CD4-positive, alpha-beta T cell (primary cell): ENCODE measurements at regions not wholly inside any gene's neighbourhood (a gene's known extent, or its start where the extent isn't known, plus 50 kb on each side); places are given as distances from the start of the nearest gene placed in this dataset.

Experiments
- ATAC-seq: fragments of 200-7000 bp; cut with Tn5 transposase; one replicate; pipeline ENCODE4 v1.10.0; 2022; ENCODE audit warnings: mild to moderate bottlenecking; ENCODE audit not compliant: poor library complexity
- CTCF ChIA-PET: fragments of 350-600 bp; sonication (Branson Sonifier 250); formaldehyde crosslinking; loops from one replicate; lab custom pipeline; 2021; ENCODE audit warnings: antibody characterized with exemption, inconsistent platforms; lab: Charles Lee
- POLR2A ChIA-PET: fragments of 350-600 bp; sonication (Branson Sonifier 250); formaldehyde crosslinking; loops from one replicate; lab custom pipeline; 2021; ENCODE audit warnings: antibody characterized with exemption, inconsistent platforms; lab: Charles Lee
- DNase-seq, 14 experiments: peaks; one replicate each; pipeline ENCODE4 v3.0.0-alpha.2; 2013 to 2020; ENCODE audit warnings: mixed read lengths in 2 of 14
- H3K27ac ChIP-seq, 2 donors: one replicate each; pipeline versions ENCODE4 v1.5.1 to v1.7.0; 2013; ENCODE audit warnings: low read length in 2 of 2, low read depth in 1 of 2, mild to moderate bottlenecking in 1 of 2
- H3K27me3 ChIP-seq, 2 experiments: 1 replicate in 1 of 2; 2 replicates in 1 of 2; pipeline versions ENCODE4 v1.6.1 to v1.7.0; 2013; ENCODE audit warnings: low read length in 2 of 2, control low read depth in 1 of 2, mild to moderate bottlenecking in 1 of 2, moderate library complexity in 1 of 2; ENCODE audit not compliant: insufficient read depth in 2 of 2, control insufficient read depth in 1 of 2
- H3K36me3 ChIP-seq: one replicate; pipeline ENCODE4 v1.6.1; 2013; ENCODE audit warnings: low read length, control low read depth; ENCODE audit not compliant: insufficient read depth
- H3K4me1 ChIP-seq: one replicate; pipeline ENCODE4 v1.6.1; 2013; ENCODE audit warnings: low read length, control low read depth; ENCODE audit not compliant: insufficient read depth
- H3K4me3 ChIP-seq: one replicate; pipeline ENCODE4 v1.5.1; 2013; ENCODE audit warnings: mild to moderate bottlenecking, low read length, moderate library complexity
- H3K9me3 ChIP-seq, 2 experiments: 1 replicate in 1 of 2; 2 replicates in 1 of 2; pipeline versions ENCODE4 v1.6.1 to v1.7.0; 2013; ENCODE audit warnings: low read length in 2 of 2, mild to moderate bottlenecking in 2 of 2, control low read depth in 1 of 2, moderate library complexity in 1 of 2; ENCODE audit not compliant: control insufficient read depth in 1 of 2, insufficient read depth in 1 of 2
- H3K27ac Mint-ChIP-seq: one replicate; pipeline ENCODE4 v1.8.0; 2020; ENCODE audit warnings: mixed read lengths
- H3K27me3 Mint-ChIP-seq: one replicate; pipeline ENCODE4 v1.8.0; 2021; ENCODE audit warnings: mixed read lengths
- H3K36me3 Mint-ChIP-seq: one replicate; pipeline ENCODE4 v1.8.0; 2021; ENCODE audit warnings: low read depth, mixed read lengths
- H3K4me1 Mint-ChIP-seq: one replicate; pipeline ENCODE4 v1.8.0; 2021; ENCODE audit warnings: low read depth, mixed read lengths
- H3K4me3 Mint-ChIP-seq: one replicate; pipeline ENCODE4 v1.8.0; 2020; ENCODE audit warnings: mild to moderate bottlenecking, mixed read lengths
- H3K9me3 Mint-ChIP-seq: one replicate; pipeline ENCODE4 v1.8.0; 2020; ENCODE audit warnings: mixed read lengths
- CTCF ChIP-seq: fragments of 200-600 bp; IDR thresholded peaks from one replicate; pipeline ENCODE4 v1.8.0; 2022; ENCODE audit warnings: antibody characterized with exemption, mild to moderate bottlenecking
- intact Hi-C, 2 experiments: fragments of 100-400 bp; cut with DNase I in 1 of 2; cut with micrococcal nuclease in 1 of 2; formaldehyde crosslinking; loops; one replicate each; pipeline versions ENCODE4 v1.15.1 to v1.9.0; 2023 to 2025; cut with DNase I, micrococcal nuclease

GRCh38 chr6:137743493-137743892 lies 123.6 kb upstream of the TNFAIP3 start:
- Mint-ChIP-seq H3K4me3 (no peak overlapping the region), H3K36me3 (no peaks in the 10 kb centered on the region), H3K27ac (no peak overlapping the region), H3K27me3 (no peaks in the 10 kb centered on the region), H3K9me3 (no peaks in the 10 kb centered on the region), H3K4me1 (peaks cover 5% of the 10 kb centered on the region)
- ChIA-PET POLR2A (interaction anchor here (1.0 to 1.1 kb wide), 2 partner anchors 14 to 124 kb away, joined by 3 read pairs; partner anchors contain the start of gene TNFAIP3), CTCF (interaction anchor here (0.9 kb wide), 1 partner anchor 184 kb away, joined by 3 read pairs; no protein-coding TSS in a partner anchor)
- intact Hi-C loops: no loop called here
- ATAC-seq (peak; percentile 39), DNase-seq (peak in 3 of 14 experiments; percentile 3 to 33 (median 4))
- Histone ChIP-seq H3K27me3 (no peaks in the 10 kb centered on the region), H3K27ac (no peak overlapping the region), H3K4me1 (no peaks in the 10 kb centered on the region), H3K9me3 (no peaks in the 10 kb centered on the region), H3K4me3 (no peak overlapping the region), H3K36me3 (no peaks in the 10 kb centered on the region)
- no peak for TF ChIP-seq CTCF

- Mint-ChIP-seq H3K9me3 (no peaks in the 10 kb centered on the region), H3K4me1 (peaks cover 5% of the 10 kb centered on the region), H3K36me3 (no peaks in the 10 kb centered on the region), H3K27me3 (no peaks in the 10 kb centered on the region), H3K27ac (no peak overlapping the region), H3K4me3 (no peak overlapping the region)
- intact Hi-C loops: no loop called here
- CTCF ChIA-PET: no interaction called here
- Histone ChIP-seq H3K9me3 (no peaks in the 10 kb centered on the region), H3K27ac (no peak overlapping the region), H3K4me1 (no peaks in the 10 kb centered on the region), H3K27me3 (no peaks in the 10 kb centered on the region), H3K4me3 (no peak overlapping the region), H3K36me3 (no peaks in the 10 kb centered on the region)
- DNase-seq (no peak), ATAC-seq (no peak)
- POLR2A ChIA-PET: no interaction called here
- TF ChIP-seq CTCF: no peak
Measured at GRCh38 chr6:137744877-137745276, 122.2 kb upstream of the TNFAIP3 start.

GRCh38 chr6:137745321-137745720 lies 121.7 kb upstream of the TNFAIP3 start:
- no peak overlapping the region for H3K4me3 ChIP-seq
- no peaks in the 10 kb centered on the region for H3K36me3 ChIP-seq
- no peak overlapping the region for H3K27ac Mint-ChIP-seq
- POLR2A ChIA-PET: no interaction called here
- no peak overlapping the region for H3K4me3 Mint-ChIP-seq
- no peaks in the 10 kb centered on the region for H3K9me3 Mint-ChIP-seq
- ATAC-seq: no peak
- H3K9me3 ChIP-seq: no peaks in the 10 kb centered on the region
- H3K4me1 ChIP-seq: no peaks in the 10 kb centered on the region
- no peaks in the 10 kb centered on the region for H3K27me3 Mint-ChIP-seq
- CTCF ChIA-PET: interaction anchor here (0.9 kb wide), 1 partner anchor 122 kb away, joined by 3 read pairs; the partner anchor contains the start of gene TNFAIP3
- TF ChIP-seq CTCF: no peak
- no peak overlapping the region for H3K27ac ChIP-seq
- H3K36me3 Mint-ChIP-seq: no peaks in the 10 kb centered on the region
- peaks cover 5% of the 10 kb centered on the region for H3K4me1 Mint-ChIP-seq
- H3K27me3 ChIP-seq: no peaks in the 10 kb centered on the region
- intact Hi-C loops: no loop called here
- no peak for DNase-seq
